Skeletal muscle cell (primary cell): ENCODE measurements at regions not wholly inside any gene's neighbourhood (a gene's known extent, or its start where the extent isn't known, plus 50 kb on each side); places are given as distances from the start of the nearest gene placed in this dataset.
"Not testable (repeated sequence)": the region's sequence is repeated elsewhere in the genome, so short reads cannot be mapped to it uniquely, and the experiment has no call there.

ENCODE experiments used
- DNase-seq: peaks from one replicate; pipeline ENCODE4 v3.0.0-alpha.2; 2010; ENCODE audit warnings: low read depth
- H3K4me3 ChIP-seq: 2 replicates; pipeline ENCODE4 v1.5.1; 2011; ENCODE audit warnings: low read depth, mild to moderate bottlenecking, control low read depth, low read length, moderate library complexity

- not testable (repeated sequence) for H3K4me3 ChIP-seq, DNase-seq
Observed at GRCh38 chr5:169371801-169372200, 70.9 kb upstream of the SLIT3 start.

GRCh38 chr5:169369130-169369529 is 68.2 kb upstream of the SLIT3 start:
- DNase-seq, result no peak
- no peak overlapping the region for H3K4me3 ChIP-seq

- no peak for DNase-seq
- H3K4me3 ChIP-seq, result no peak overlapping the region
Observed at GRCh38 chr5:169367861-169368260, 66.9 kb upstream of the SLIT3 start.

- no peak for DNase-seq
Observed at GRCh38 chr5:169357291-169357690, 56.4 kb upstream of the SLIT3 start.

GRCh38 chr5:169356811-169357210 is 55.9 kb upstream of the SLIT3 start:
- no peak for DNase-seq
- no peak overlapping the region for H3K4me3 ChIP-seq

More at GRCh38 chr5:169357291-169357690, 56.4 kb upstream of the SLIT3 start:
- H3K4me3 ChIP-seq, result no peak overlapping the region

- no peak overlapping the region for H3K4me3 ChIP-seq
- no peak for DNase-seq
Observed at GRCh38 chr5:169356181-169356580, 55.2 kb upstream of the SLIT3 start.

- DNase-seq, result no peak
- H3K4me3 ChIP-seq, result no peak overlapping the region
Observed at GRCh38 chr5:169354921-169355320, 54.0 kb upstream of the SLIT3 start.

GRCh38 chr5:169354263-169354662 is 53.3 kb upstream of the SLIT3 start:
- DNase-seq, result no peak

GRCh38 chr5:169352901-169353300 is 52.0 kb upstream of the SLIT3 start:
- DNase-seq, result no peak
- no peak overlapping the region for H3K4me3 ChIP-seq

More at GRCh38 chr5:169354263-169354662, 53.3 kb upstream of the SLIT3 start:
- H3K4me3 ChIP-seq, result no peak overlapping the region

GRCh38 chr5:169351721-169352120 is 50.8 kb upstream of the SLIT3 start:
- no peak for DNase-seq
- no peak overlapping the region for H3K4me3 ChIP-seq

GRCh38 chr5:169350759-169351240 is 49.9 kb upstream of the SLIT3 start:
- DNase-seq, result peak; percentile 97
- no peak overlapping the region for H3K4me3 ChIP-seq
